Neural cell (in vitro differentiated cells): ENCODE measurements at regions not wholly inside any gene's neighbourhood (a gene's known extent, or its start where the extent isn't known, plus 50 kb on each side); places are given as distances from the start of the nearest gene placed in this dataset.

ENCODE experiments used
- H2AFZ ChIP-seq: fragments of 200-600, 300-800 bp; sonication (generic), shearing (Covaris generic); 2 replicates; pipeline ENCODE4 v1.6.0; 2014; ENCODE audit warnings: low read depth, mild to moderate bottlenecking, antibody characterized with exemption, low read length, moderate library complexity
- H3F3A ChIP-seq: fragments of 200-600 bp; shearing (Covaris generic); 2 replicates; pipeline ENCODE4 v1.6.1; 2016; ENCODE audit warnings: mild to moderate bottlenecking, moderate library complexity, mixed read lengths, antibody characterized with exemption, low read length; ENCODE audit not compliant: insufficient read depth, poor library complexity, severe bottlenecking
- H3K27ac ChIP-seq: fragments of 200-600, 300-800 bp; sonication (generic), shearing (Covaris generic); 2 replicates; pipeline ENCODE4 v1.5.1; 2014; ENCODE audit warnings: mild to moderate bottlenecking, low read length, moderate library complexity
- H3K27me3 ChIP-seq: fragments of 300-800, 200-600 bp; sonication (generic), shearing (Covaris generic); 2 replicates; pipeline ENCODE4 v1.6.0; 2014; ENCODE audit warnings: mild to moderate bottlenecking, low read depth, low read length, moderate library complexity; ENCODE audit not compliant: insufficient read depth
- H3K36me3 ChIP-seq: fragments of 300-800, 200-600 bp; sonication (generic), shearing (Covaris generic); 2 replicates; pipeline ENCODE4 v1.5.1; 2014; ENCODE audit warnings: mild to moderate bottlenecking, antibody characterized with exemption, low read length, moderate library complexity; ENCODE audit not compliant: insufficient read depth
- H3K4me2 ChIP-seq: fragments of 300-800, 200-600 bp; sonication (generic), shearing (Covaris generic); 2 replicates; pipeline ENCODE4 v1.6.0; 2014; ENCODE audit warnings: mild to moderate bottlenecking, low read length
- H3K4me3 ChIP-seq: fragments of 300-800, 200-600 bp; sonication (generic), shearing (Covaris generic); 2 replicates; pipeline ENCODE4 v1.5.1; 2014; ENCODE audit warnings: mild to moderate bottlenecking, low read length, moderate library complexity
- H3K79me2 ChIP-seq: fragments of 200-600 bp; shearing (Covaris generic); replicated peaks from 2 replicates; pipeline ENCODE4 v1.6.0; 2014; ENCODE audit warnings: mild to moderate bottlenecking, low read length, moderate library complexity; ENCODE audit not compliant: insufficient read depth
- H3K9ac ChIP-seq: fragments of 300-800, 200-600 bp; sonication (generic), shearing (Covaris generic); 2 replicates; pipeline ENCODE4 v1.6.1; 2016; ENCODE audit warnings: mild to moderate bottlenecking, low read length, mixed read lengths
- H3K9me2 ChIP-seq: fragments of 200-600 bp; shearing (Covaris generic); 2 replicates; pipeline ENCODE4 v1.6.1; 2016; ENCODE audit warnings: mild to moderate bottlenecking, low read length, mixed read lengths; ENCODE audit not compliant: insufficient read depth
- H3K9me3 ChIP-seq: fragments of 200-600, 300-800 bp; sonication (generic), shearing (Covaris generic); 2 replicates; pipeline ENCODE4 v1.6.1; 2016; ENCODE audit warnings: mild to moderate bottlenecking, mixed run types, low read length, moderate library complexity, mixed read lengths
- H4K20me1 ChIP-seq: fragments of 200-600 bp; shearing (Covaris generic); 2 replicates; pipeline ENCODE4 v1.6.1; 2016; ENCODE audit warnings: mild to moderate bottlenecking, mixed run types; ENCODE audit not compliant: insufficient read depth
- CTCF ChIP-seq: fragments of 450-650 bp; IDR thresholded peaks from 2 replicates; pipeline ENCODE4 v1.5.1; 2014; ENCODE audit warnings: antibody characterized with exemption, mild to moderate bottlenecking, moderate library complexity; ENCODE audit not compliant: poor library complexity, severe bottlenecking
- EP300 ChIP-seq: fragments of 450-650 bp; conservative IDR thresholded peaks from 2 replicates; pipeline ENCODE4 v1.6.1; 2014; ENCODE audit warnings: antibody characterized with exemption, mild to moderate bottlenecking, moderate library complexity; ENCODE audit not compliant: poor library complexity, severe bottlenecking
- EZH2 ChIP-seq: fragments of 200-600, 300-800 bp; shearing (Covaris generic), sonication (generic); IDR thresholded peaks from 2 replicates; pipeline ENCODE4 v1.6.1; 2014; ENCODE audit warnings: antibody characterized with exemption, low read length, borderline replicate concordance, mild to moderate bottlenecking; ENCODE audit not compliant: insufficient read depth, poor library complexity, severe bottlenecking
- MXI1 ChIP-seq: fragments of 450-650 bp; conservative IDR thresholded peaks from 2 replicates; pipeline ENCODE4 v1.6.1; 2014; ENCODE audit warnings: antibody characterized with exemption, mild to moderate bottlenecking; ENCODE audit not compliant: poor library complexity, severe bottlenecking
- POLR2AphosphoS5 ChIP-seq: IDR thresholded peaks from 2 replicates; pipeline ENCODE4 v1.6.1; 2012
- RAD21 ChIP-seq: fragments of 450-650 bp; conservative IDR thresholded peaks from 2 replicates; pipeline ENCODE4 v1.6.1; 2014; ENCODE audit warnings: antibody characterized with exemption, mild to moderate bottlenecking, moderate library complexity
- SMC3 ChIP-seq: fragments of 450-650 bp; conservative IDR thresholded peaks from 2 replicates; pipeline ENCODE4 v1.6.1; 2014; ENCODE audit warnings: antibody characterized with exemption, mild to moderate bottlenecking, moderate library complexity; ENCODE audit not compliant: poor library complexity
- TAF1 ChIP-seq: IDR thresholded peaks from 2 replicates; pipeline ENCODE4 v1.6.1; 2012; ENCODE audit warnings: low read depth
- TF ChIP-seq, protein P1 (sequence below): IDR thresholded peaks from 2 replicates; pipeline ENCODE4 v1.6.1; 2012; ENCODE audit warnings: borderline replicate concordance

DNA sequence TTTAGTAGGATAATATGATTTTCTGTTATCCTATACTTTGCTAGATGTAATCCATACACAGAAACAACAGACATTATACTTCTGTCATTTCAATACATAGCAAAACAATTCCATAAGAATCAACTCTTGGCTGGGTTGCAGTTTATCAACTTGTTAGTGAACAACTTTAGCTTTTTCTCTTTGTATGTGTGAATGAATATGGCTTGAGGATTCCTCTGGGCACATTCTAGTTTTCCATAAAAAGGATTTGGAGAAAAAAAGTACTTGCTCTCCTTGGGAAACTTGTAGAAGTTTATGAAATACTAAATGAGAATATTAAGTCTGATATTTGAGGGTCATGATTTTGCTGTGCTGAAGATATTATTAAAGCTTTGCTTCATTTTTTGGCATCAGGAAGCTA lies 210.7 kb upstream of the GIMD1 start:
- no peak overlapping the region for H3K4me2 ChIP-seq
- no peaks in the 10 kb centered on the region for H3K27me3 ChIP-seq
- no peak for TF ChIP-seq MXI1
- TF ChIP-seq CTCF, result no peak
- no peak for TF ChIP-seq RAD21
- TF ChIP-seq EZH2, result no peak
- TF ChIP-seq POLR2AphosphoS5, result no peak
- no peak for TF ChIP-seq SMC3
- no peak for TF ChIP-seq TAF1
- no peak for TF ChIP-seq EP300
- TF ChIP-seq, protein P1, sequence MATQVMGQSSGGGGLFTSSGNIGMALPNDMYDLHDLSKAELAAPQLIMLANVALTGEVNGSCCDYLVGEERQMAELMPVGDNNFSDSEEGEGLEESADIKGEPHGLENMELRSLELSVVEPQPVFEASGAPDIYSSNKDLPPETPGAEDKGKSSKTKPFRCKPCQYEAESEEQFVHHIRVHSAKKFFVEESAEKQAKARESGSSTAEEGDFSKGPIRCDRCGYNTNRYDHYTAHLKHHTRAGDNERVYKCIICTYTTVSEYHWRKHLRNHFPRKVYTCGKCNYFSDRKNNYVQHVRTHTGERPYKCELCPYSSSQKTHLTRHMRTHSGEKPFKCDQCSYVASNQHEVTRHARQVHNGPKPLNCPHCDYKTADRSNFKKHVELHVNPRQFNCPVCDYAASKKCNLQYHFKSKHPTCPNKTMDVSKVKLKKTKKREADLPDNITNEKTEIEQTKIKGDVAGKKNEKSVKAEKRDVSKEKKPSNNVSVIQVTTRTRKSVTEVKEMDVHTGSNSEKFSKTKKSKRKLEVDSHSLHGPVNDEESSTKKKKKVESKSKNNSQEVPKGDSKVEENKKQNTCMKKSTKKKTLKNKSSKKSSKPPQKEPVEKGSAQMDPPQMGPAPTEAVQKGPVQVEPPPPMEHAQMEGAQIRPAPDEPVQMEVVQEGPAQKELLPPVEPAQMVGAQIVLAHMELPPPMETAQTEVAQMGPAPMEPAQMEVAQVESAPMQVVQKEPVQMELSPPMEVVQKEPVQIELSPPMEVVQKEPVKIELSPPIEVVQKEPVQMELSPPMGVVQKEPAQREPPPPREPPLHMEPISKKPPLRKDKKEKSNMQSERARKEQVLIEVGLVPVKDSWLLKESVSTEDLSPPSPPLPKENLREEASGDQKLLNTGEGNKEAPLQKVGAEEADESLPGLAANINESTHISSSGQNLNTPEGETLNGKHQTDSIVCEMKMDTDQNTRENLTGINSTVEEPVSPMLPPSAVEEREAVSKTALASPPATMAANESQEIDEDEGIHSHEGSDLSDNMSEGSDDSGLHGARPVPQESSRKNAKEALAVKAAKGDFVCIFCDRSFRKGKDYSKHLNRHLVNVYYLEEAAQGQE, result no peak
- H3F3A ChIP-seq, result no peaks in the 10 kb centered on the region
- H3K9ac ChIP-seq, result no peak overlapping the region
- H2AFZ ChIP-seq, result no peak overlapping the region
- H3K9me2 ChIP-seq, result no peaks in the 10 kb centered on the region
- H3K9me3 ChIP-seq, result no peaks in the 10 kb centered on the region
- H3K79me2 ChIP-seq, result no peaks in the 10 kb centered on the region
- H3K4me3 ChIP-seq, result no peak overlapping the region
- H4K20me1 ChIP-seq, result no peaks in the 10 kb centered on the region
- no peaks in the 10 kb centered on the region for H3K36me3 ChIP-seq
- no peak overlapping the region for H3K27ac ChIP-seq

GRCh38 chr4:106569146-106570031 lies 200.8 kb upstream of the GIMD1 start:
- Histone ChIP-seq H3K27ac (no peak overlapping the region), H3K27me3 (no peaks in the 10 kb centered on the region), H3K36me3 (no peaks in the 10 kb centered on the region), H3K79me2 (no peaks in the 10 kb centered on the region), H4K20me1 (no peaks in the 10 kb centered on the region), H3K4me2 (no peak overlapping the region), H3K4me3 (no peak overlapping the region), H3F3A (no peaks in the 10 kb centered on the region), H3K9me2 (no peaks in the 10 kb centered on the region), H3K9ac (no peak overlapping the region), H3K9me3 (no peaks in the 10 kb centered on the region), H2AFZ (no peak overlapping the region)
- TF ChIP-seq EZH2 (no peak), CTCF (no peak), RAD21 (no peak), EP300 (no peak), MXI1 (no peak), TAF1 (no peak), SMC3 (no peak), POLR2AphosphoS5 (no peak)
- TF ChIP-seq, protein P1, result no peak
